Subcutaneous abdominal adipose tissue (tissue), 5 donors: ENCODE measurements at regions not wholly inside any gene's neighbourhood (a gene's known extent, or its start where the extent isn't known, plus 50 kb on each side); places are given as distances from the start of the nearest gene placed in this dataset.
"Not testable (repeated sequence)": the region's sequence is repeated elsewhere in the genome, so short reads cannot be mapped to it uniquely, and the experiment has no call there.

Experiments
- H3K27ac ChIP-seq: one replicate; pipeline ENCODE4 v1.7.0; 2013; ENCODE audit warnings: low read depth, mild to moderate bottlenecking, inconsistent platforms, low read length, moderate library complexity
- H3K27me3 ChIP-seq, 5 donors: one replicate each; pipeline ENCODE4 v1.7.0; 2013; ENCODE audit warnings: low read length in 5 of 5, inconsistent platforms in 1 of 5; ENCODE audit not compliant: control insufficient read depth in 5 of 5, insufficient read depth in 4 of 5
- H3K36me3 ChIP-seq, 5 donors: one replicate each; pipeline ENCODE4 v1.7.0; 2013; ENCODE audit warnings: low read length in 5 of 5; ENCODE audit not compliant: control insufficient read depth in 5 of 5, insufficient read depth in 5 of 5
- H3K4me1 ChIP-seq, 5 donors: one replicate each; pipeline ENCODE4 v1.7.0; 2013; ENCODE audit warnings: low read length in 5 of 5, mild to moderate bottlenecking in 3 of 5, moderate library complexity in 1 of 5; ENCODE audit not compliant: control insufficient read depth in 5 of 5, insufficient read depth in 5 of 5
- H3K4me3 ChIP-seq, 5 donors: one replicate each; pipeline ENCODE4 v1.7.0; 2013; ENCODE audit warnings: low read length in 5 of 5, low read depth in 1 of 5
- H3K9ac ChIP-seq, 5 donors: one replicate each; pipeline ENCODE4 v1.7.0; 2013; ENCODE audit warnings: low read length in 5 of 5, mild to moderate bottlenecking in 4 of 5, moderate library complexity in 3 of 5
- H3K9me3 ChIP-seq, 5 donors: one replicate each; pipeline ENCODE4 v1.7.0; 2013; ENCODE audit warnings: low read length in 5 of 5; ENCODE audit not compliant: control insufficient read depth in 5 of 5
- donor health status: healthy.
- donor health status: healthy.
- donor health status: healthy.
- donor health status: healthy.
- donor health status: healthy.

- no peaks in the 10 kb centered on the region for H3K27me3 ChIP-seq
- no peaks in the 10 kb centered on the region for H3K9me3 ChIP-seq
- H3K4me3 ChIP-seq, result no peak overlapping the region
- H3K27ac ChIP-seq, result no peak overlapping the region
- H3K9ac ChIP-seq, result no peak overlapping the region
- no peaks in the 10 kb centered on the region for H3K36me3 ChIP-seq
- H3K4me1 ChIP-seq, result peaks cover 0 to 4% (median 3%) of the 10 kb centered on the region in 5 donors
Measured at GRCh38 chr2:230614913-230615332, 97.7 kb upstream of the CAB39 start.

GRCh38 chr2:230617256-230617706 is 95.4 kb upstream of the CAB39 start:
- not testable (repeated sequence) for H3K4me1 ChIP-seq, H3K9me3 ChIP-seq, H3K4me3 ChIP-seq, H3K9ac ChIP-seq, H3K36me3 ChIP-seq, H3K27me3 ChIP-seq, H3K27ac ChIP-seq

DNA sequence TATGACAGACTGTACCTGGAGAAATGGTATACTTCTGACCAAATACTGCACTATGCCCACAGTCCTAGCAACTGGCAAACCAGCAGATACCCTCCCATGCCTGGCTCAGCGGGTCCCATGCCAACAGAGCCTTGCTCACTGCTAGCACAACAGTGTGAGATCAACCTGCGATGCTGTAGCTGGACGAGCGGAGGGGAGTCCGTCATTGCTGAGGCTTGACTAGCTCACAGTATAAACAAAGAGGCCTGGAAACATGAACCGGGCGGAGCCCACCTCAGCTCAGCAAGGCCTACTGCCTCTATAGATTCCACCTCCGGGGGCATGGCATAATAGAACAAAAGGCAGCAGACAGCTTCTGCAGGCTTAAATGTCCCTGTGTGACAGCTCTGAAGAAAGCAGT is 93.2 kb upstream of the CAB39 start:
- Histone ChIP-seq H3K27ac (no peak overlapping the region), H3K4me3 (no peak overlapping the region), H3K9me3 (no peaks in the 10 kb centered on the region), H3K9ac (no peak overlapping the region), H3K4me1 (no peaks in the 10 kb centered on the region), H3K36me3 (no peaks in the 10 kb centered on the region), H3K27me3 (no peaks in the 10 kb centered on the region)

- H3K4me1 ChIP-seq, H3K27me3 ChIP-seq, H3K27ac ChIP-seq, H3K9me3 ChIP-seq, H3K36me3 ChIP-seq, H3K4me3 ChIP-seq, H3K9ac ChIP-seq: not testable (repeated sequence)
Measured at GRCh38 chr2:230625220-230625619, 87.4 kb upstream of the CAB39 start.

GRCh38 chr2:230627091-230627490 is 85.6 kb upstream of the CAB39 start:
- not testable (repeated sequence) for H3K27ac ChIP-seq, H3K9me3 ChIP-seq, H3K4me1 ChIP-seq, H3K9ac ChIP-seq, H3K36me3 ChIP-seq, H3K4me3 ChIP-seq, H3K27me3 ChIP-seq

DNA sequence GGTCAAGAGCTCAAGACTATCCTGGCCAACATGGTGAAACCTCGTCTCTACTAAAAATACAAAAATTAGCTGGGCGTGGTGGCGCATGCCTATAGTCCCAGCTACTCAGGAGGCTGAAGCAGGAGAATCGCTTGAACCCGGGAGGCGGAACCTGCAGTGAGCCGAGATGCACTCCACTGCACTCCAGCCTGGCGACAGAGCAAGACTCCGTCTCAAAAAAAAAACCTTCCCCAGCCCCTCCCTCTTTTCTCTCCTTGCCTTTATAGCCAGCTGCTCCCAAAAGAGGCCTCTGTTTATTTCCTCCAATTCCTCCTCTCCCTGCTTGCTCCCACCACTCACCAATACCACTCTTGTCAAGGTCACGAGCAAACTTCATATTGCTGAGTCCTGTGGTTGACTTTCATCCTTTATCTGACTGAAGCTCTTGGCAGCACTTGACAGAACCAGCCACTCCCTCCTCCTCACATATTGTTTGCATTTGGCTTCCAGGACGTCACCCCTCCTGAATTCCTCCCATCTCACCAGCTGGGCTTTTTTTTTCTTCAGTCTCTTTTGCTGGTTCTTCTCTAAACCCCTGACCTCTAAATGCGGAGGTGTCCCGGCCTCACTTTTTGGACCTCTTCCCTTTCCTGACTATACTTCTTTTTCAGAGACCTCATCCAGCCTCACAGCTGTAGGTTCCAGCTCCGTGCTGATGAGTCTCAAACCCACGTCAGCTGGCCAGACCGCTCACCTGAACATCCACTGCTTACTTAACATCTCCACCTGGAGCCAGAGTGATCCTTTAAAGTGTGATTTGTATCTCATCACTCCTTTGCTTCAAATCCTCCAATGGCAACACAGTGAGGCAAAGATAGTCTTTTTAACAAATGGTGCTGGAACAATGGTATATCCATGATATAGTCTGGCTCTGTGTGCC is 84.6 kb upstream of the CAB39 start:
- Histone ChIP-seq H3K4me3 (no peak overlapping the region), H3K9me3 (peaks cover 0 to 4% (median 0%) of the 10 kb centered on the region in 5 donors), H3K27ac (no peak overlapping the region), H3K36me3 (no peaks in the 10 kb centered on the region), H3K9ac (no peak overlapping the region), H3K27me3 (no peaks in the 10 kb centered on the region), H3K4me1 (no peaks in the 10 kb centered on the region)

DNA sequence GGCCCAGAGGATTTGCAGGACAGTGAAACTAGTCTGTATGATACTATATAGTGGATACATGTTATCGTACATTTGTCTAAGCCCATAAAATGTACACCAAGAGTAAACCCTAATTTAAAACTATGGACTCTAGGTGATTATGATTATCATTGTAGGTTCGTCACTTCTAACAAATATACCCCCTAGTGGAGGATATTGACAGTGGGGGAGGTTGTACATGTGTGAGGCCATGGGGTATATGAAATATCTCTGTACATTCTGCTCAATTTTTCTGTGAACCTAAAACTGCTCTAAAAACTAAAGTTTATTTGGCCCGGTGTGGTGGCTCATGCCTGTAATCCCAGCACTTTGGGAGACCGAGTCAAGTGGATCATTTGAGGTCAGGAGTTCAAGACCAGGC is 81.2 kb upstream of the CAB39 start:
- H3K9me3 ChIP-seq, result no peaks in the 10 kb centered on the region
- H3K4me3 ChIP-seq, result no peak overlapping the region
- no peak overlapping the region for H3K9ac ChIP-seq
- H3K36me3 ChIP-seq, result no peaks in the 10 kb centered on the region
- no peaks in the 10 kb centered on the region for H3K4me1 ChIP-seq
- H3K27me3 ChIP-seq, result no peaks in the 10 kb centered on the region
- no peak overlapping the region for H3K27ac ChIP-seq

DNA sequence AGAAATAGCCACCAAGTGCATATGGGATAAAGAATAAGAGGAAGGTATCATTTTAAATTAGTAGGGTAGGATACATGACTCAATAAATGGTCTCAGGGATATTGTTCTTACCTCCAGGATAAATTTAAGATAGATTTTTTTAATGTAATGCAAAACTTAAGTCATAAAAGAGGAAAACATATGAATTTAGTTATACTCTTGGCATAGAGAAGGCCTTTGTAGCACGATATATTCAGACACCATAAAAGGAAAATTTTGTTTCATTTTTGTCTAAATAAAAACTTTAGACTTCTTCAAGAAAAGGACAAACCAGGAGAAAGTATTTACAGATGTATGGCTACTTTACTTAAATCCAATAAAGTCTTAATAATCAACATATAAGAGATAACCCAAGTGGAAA is 78.5 kb upstream of the CAB39 start:
- Histone ChIP-seq H3K9me3 (no peaks in the 10 kb centered on the region), H3K4me3 (no peak overlapping the region), H3K27me3 (no peaks in the 10 kb centered on the region), H3K36me3 (no peaks in the 10 kb centered on the region), H3K4me1 (no peaks in the 10 kb centered on the region), H3K27ac (no peak overlapping the region), H3K9ac (no peak overlapping the region)

DNA sequence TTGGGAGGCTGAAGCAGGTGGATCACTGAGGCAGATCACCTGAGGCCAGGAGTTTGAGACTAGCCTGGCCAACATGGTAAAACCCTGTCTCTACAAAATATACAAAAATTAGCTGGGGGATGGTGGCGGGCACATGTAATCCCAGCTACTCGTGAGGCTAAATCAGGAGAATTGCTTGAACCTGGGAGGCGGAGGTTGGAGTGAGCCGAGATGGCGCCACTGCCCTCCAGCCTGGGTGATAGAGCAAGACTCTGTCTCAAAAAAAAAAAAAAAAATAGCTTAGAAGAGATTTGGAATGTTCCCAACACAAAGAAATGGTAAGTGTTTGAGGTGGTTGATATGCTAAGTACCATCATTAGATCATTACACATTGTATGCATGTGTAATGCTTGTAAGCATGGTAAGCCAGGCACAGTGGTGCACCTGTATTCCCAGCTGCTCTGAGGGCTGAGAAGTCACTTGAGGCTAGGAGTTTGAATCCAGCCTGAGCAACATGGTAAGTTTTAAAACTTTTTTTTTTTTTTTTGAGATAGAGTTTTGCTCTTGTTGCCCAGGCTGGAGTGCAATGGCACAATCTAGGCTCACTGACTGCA is 77.8 kb upstream of the CAB39 start:
- H3K4me1 ChIP-seq, H3K27ac ChIP-seq: not testable (repeated sequence)

DNA sequence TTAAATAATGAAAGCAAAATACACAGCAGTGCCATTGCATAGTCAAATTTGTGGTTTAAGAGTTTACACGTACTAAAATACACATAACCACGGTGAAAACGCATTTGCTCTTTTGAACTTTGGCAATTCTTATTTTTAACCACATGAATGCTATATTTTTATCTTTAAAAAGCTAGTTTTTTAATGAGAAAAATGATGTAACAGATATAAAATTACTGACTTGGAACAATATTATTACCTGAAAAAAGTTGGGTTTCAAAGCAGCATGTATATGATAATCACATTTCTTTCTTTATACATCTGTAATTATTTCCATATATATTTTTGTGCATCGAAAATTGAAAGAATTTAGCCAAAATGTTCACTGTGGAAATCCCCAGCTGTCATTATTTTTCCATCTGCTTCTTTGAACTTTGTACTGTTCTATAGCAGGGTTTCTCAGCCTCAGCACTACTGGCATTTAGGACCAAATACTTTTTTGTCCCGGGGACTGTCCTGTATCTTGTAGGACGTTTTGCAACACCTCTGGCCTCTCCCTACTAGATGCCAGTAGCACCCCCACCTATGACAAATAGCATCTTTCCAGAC is 75.9 kb upstream of the CAB39 start:
- no peaks in the 10 kb centered on the region for H3K36me3 ChIP-seq
- H3K4me3 ChIP-seq, result no peak overlapping the region
- no peak overlapping the region for H3K9ac ChIP-seq
- H3K9me3 ChIP-seq, result no peaks in the 10 kb centered on the region
- H3K27me3 ChIP-seq, result no peaks in the 10 kb centered on the region
- no peaks in the 10 kb centered on the region for H3K4me1 ChIP-seq
- H3K27ac ChIP-seq, result no peak overlapping the region

More for the DNA sequence above, 77.8 kb upstream of the CAB39 start:
- H3K27me3 ChIP-seq, H3K9me3 ChIP-seq, H3K36me3 ChIP-seq, H3K9ac ChIP-seq, H3K4me3 ChIP-seq: not testable (repeated sequence)
